HEK293T (cell line): ENCODE measurements at regions not wholly inside any gene's neighbourhood (a gene's known extent, or its start where the extent isn't known, plus 50 kb on each side); places are given as distances from the start of the nearest gene placed in this dataset.

Experiments used
- ARNT ChIP-seq: fragments of 450-650 bp; IDR thresholded peaks from 2 replicates; pipeline ENCODE4 v1.6.1; 2017; ENCODE audit warnings: mild to moderate bottlenecking
- BHLHE40 ChIP-seq: fragments of 450-650 bp; IDR thresholded peaks from 2 replicates; pipeline ENCODE4 v1.6.1; 2016; ENCODE audit warnings: mild to moderate bottlenecking, moderate library complexity, borderline replicate concordance
- CTBP1 ChIP-seq: fragments of 450-650 bp; IDR thresholded peaks from 2 replicates; pipeline ENCODE4 v1.6.1; 2016; ENCODE audit warnings: borderline replicate concordance
- ELF4 ChIP-seq: fragments of 450-650 bp; IDR thresholded peaks from 2 replicates; pipeline ENCODE4 v1.6.1; 2017; ENCODE audit warnings: antibody characterized with exemption
- FOXA1 ChIP-seq: fragments of 450-650 bp; IDR thresholded peaks from 2 replicates; pipeline ENCODE4 v1.6.1; 2016; ENCODE audit warnings: mild to moderate bottlenecking
- FOXM1 ChIP-seq: fragments of 450-650 bp; IDR thresholded peaks from 2 replicates; pipeline ENCODE4 v1.6.1; 2017; ENCODE audit warnings: mild to moderate bottlenecking, borderline replicate concordance
- HDGF ChIP-seq: fragments of 450-650 bp; IDR thresholded peaks from 2 replicates; pipeline ENCODE4 v1.6.1; 2017; ENCODE audit warnings: antibody characterized with exemption, borderline replicate concordance
- L3MBTL2 ChIP-seq: fragments of 450-650 bp; conservative IDR thresholded peaks from 2 replicates; pipeline ENCODE4 v1.6.1; 2016; ENCODE audit warnings: mild to moderate bottlenecking
- NFRKB ChIP-seq: fragments of 450-650 bp; IDR thresholded peaks from 2 replicates; pipeline ENCODE4 v1.6.1; 2016; ENCODE audit warnings: mild to moderate bottlenecking, moderate library complexity
- SP1 ChIP-seq: fragments of 450-650 bp; IDR thresholded peaks from 2 replicates; pipeline ENCODE4 v1.6.1; 2017
- SUZ12 ChIP-seq: fragments of 450-650 bp; IDR thresholded peaks from 2 replicates; pipeline ENCODE4 v1.6.1; 2016; ENCODE audit warnings: mild to moderate bottlenecking
- TARDBP ChIP-seq: fragments of 450-650 bp; IDR thresholded peaks from 2 replicates; pipeline ENCODE4 v1.6.1; 2016

DNA sequence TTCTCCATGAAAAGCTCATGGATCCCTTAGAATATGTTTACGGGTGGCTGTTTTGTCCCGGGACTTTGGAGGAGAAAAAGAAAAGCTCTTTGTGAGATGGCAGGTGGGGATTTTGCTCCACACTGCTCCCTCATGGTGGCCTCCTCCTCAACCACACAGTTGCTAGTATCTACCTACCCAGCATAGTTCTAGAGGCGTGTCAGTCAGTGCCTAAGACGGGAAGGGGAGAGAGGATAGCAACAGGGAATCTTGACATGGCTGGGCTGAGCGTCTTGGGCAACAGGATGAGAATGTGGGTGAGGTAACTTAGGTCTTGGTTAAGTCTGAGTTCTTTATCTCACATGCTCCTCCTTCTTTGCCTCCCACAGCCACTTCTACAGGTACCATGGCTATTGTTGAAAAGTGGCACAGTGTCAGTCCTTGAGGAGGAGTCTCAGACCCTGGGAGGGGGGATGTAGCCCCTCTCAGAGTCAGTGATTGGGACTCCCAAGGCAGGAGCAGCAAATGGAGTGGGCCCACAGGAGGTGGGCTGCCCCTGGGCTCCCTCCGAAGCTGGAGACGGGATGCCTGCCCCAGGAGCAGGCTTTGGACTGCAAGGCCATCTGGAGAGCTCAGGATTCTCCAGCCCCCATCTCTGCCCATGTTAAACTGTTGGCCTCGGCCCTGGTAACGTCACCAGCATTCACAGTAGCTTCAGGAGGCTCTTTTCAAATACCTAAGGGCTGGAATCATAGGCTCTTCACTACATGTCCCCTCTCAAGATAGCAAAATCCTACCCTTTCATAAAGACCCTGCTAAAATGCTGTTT is 75.4 kb downstream of the TENT5C start:
- TF ChIP-seq FOXM1 = no peak
- no peak for TF ChIP-seq ELF4
- TF ChIP-seq SUZ12 = no peak
- no peak for TF ChIP-seq SP1
- no peak for TF ChIP-seq BHLHE40
- TF ChIP-seq CTBP1 = no peak
- no peak for TF ChIP-seq HDGF
- TF ChIP-seq ARNT = no peak
- TF ChIP-seq TARDBP = no peak
- TF ChIP-seq NFRKB = no peak
- no peak for TF ChIP-seq L3MBTL2
- TF ChIP-seq FOXA1 = no peak
